GM19468 (cell line): ENCODE measurements at regions not wholly inside any gene's neighbourhood (a gene's known extent, or its start where the extent isn't known, plus 50 kb on each side); places are given as distances from the start of the nearest gene placed in this dataset.

Experiments used
- ATAC-seq: cut with Tn5 transposase; IDR thresholded peaks from one replicate; pipeline ENCODE4 v1.9.1; 2021; ENCODE audit warnings: mild to moderate bottlenecking, moderate library complexity, moderate number of reproducible peaks; ENCODE audit not compliant: unreplicated experiment; ENCODE audit errors: extremely low read depth

GRCh38 chr22:47486569-47487312 lies 724.3 kb downstream of the TBC1D22A start:
- no peak for ATAC-seq

DNA sequence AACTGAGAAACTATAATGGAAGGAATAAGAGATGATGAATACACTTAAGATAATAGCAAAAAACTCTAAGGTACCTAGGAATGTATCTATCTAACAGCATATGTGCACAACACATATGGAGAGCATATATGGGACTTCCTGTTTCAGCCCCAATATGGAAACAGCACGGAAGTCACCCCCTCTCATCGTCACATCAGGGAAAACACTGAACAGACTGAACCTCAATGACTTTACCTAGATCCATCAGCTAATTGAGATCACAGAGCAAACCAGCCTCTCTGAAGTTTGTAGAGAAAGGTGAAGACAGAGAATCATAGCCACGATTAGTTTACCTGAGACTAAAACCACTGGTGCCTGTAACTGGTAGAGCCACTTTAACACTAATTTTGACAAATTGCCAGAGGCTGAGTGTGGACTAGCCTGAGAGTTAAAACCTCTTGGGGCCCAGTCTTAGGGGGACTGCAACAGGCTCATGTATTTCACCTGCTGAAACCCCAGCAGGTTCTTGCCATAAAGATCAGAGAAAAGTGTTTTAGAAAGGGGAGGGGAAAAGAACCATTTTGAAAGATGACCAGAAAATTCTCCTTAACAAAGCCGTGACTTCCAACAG lies 722.6 kb downstream of the TBC1D22A start:
- no peak for ATAC-seq

DNA sequence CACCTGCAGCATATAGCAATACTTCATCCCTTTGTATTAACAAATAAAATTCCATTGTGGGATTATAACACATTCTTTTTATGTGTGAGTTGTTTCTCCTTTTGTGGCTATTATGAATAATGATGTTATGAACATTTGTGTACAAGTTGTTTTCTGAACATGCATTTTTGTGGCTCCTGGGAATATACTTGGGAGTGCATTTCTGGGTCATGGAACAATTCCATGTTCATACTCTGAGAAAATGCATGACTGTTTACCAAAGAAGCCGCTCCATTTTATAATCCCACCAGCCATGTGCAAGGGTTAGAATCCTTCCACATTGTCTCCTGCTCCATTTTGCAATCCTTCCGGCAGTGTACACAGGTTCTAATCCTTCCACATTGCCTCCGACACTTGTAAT lies 713.8 kb downstream of the TBC1D22A start:
- no peak for ATAC-seq

GRCh38 chr22:47474895-47475294 lies 712.4 kb downstream of the TBC1D22A start:
- ATAC-seq: no peak

GRCh38 chr22:47474464-47474863 lies 712.0 kb downstream of the TBC1D22A start:
- no peak for ATAC-seq

- ATAC-seq: no peak
Observed at GRCh38 chr22:47472636-47473035, 710.2 kb downstream of the TBC1D22A start.

DNA sequence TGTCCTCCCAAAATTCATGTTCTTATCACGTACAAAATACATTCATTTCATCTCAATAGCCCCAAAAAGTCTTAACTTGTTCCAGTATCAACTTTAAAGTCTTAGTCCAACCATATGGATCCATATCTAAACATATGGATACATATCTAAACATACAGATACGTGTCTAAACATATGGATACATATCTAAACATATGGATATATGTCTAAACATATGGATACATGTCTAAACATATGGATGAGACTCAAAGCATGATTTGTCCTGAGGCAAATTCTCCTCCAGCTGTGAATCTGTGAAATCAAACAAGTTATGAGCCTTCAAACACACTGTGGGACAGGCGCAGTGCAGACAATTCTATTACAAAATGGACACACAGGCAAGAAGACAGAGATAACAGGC lies 709.0 kb downstream of the TBC1D22A start:
- no peak for ATAC-seq

DNA sequence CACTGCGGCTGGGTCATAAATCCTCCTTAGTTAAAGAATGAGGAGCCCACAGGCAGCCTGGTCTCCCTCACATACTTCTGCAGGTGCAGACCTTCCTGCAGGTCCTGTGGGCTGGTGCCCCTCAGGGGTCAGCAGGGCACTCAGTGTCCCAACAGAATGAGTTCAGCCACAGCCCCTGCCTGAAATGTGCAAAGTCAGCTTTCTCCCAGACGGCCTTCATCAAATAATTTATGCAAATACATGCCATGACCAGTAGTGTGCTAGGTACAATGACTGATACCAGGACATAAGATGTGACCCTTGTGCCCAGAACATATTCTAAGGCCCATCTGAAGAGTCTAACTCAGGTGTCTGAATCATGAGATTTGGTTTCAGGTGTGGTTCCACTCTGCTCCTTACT lies 703.4 kb downstream of the TBC1D22A start:
- ATAC-seq: no peak

- ATAC-seq: no peak
Observed at GRCh38 chr22:47465222-47465621, 702.8 kb downstream of the TBC1D22A start.

DNA sequence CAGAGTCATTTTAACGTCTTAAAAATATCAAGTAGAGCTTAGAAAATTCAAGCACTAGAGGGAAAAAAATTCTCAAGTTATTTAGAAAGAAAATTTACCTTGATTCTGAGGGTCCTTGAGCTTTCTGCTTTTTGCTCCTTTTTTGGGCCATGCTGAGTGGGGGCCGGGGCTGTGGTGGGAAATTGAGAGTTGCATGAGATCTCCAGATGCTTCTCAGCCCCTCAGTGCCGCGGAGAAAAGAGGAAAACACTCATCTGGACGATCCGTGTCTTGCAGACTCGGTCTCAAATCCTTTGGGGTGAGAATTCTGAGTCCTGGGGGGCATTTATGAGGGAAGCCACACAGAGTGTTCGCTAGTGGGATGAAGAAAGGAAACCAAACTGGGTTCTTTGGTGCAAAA lies 700.8 kb downstream of the TBC1D22A start:
- no peak for ATAC-seq

GRCh38 chr22:47460861-47461260 lies 698.4 kb downstream of the TBC1D22A start:
- no peak for ATAC-seq

DNA sequence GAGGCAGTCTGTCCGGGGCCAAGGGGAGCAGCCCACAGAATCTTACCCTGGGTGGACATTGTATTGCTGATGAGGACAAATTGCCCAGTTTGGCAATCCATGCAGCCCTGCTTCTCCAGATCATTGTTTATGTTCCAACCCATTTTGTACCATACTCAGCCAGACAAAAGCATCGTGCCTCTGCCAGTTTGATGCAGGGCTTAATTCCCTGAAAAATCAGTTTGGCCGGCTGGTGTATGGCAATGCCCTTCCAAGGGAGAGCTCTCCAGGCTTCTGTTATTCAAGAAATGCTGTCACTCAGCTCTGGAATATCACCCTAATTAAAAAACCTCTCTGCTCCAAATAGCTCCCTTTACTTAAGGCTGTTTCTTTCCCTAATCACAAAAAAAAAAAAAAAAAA lies 697.7 kb downstream of the TBC1D22A start:
- no peak for ATAC-seq

DNA sequence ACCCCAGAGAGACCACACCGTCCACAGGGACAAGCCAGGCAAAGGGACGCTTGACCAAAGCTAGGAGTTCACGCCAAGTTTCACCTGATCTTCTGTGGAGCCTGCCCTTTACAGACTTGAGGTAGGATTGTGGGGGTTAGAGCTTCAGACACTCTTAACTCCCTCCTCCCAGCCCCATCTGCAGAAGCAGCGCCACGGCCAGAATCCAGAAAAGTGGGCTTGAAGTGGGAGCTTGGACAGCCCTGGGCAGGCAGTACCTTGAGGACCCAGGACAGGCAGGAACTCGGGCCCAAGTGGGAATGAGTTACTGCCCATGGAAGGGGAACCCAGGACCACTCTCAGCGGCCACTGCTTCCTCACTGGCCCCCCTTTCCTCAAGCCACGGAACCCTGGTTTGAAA lies 695.9 kb downstream of the TBC1D22A start:
- ATAC-seq: no peak

DNA sequence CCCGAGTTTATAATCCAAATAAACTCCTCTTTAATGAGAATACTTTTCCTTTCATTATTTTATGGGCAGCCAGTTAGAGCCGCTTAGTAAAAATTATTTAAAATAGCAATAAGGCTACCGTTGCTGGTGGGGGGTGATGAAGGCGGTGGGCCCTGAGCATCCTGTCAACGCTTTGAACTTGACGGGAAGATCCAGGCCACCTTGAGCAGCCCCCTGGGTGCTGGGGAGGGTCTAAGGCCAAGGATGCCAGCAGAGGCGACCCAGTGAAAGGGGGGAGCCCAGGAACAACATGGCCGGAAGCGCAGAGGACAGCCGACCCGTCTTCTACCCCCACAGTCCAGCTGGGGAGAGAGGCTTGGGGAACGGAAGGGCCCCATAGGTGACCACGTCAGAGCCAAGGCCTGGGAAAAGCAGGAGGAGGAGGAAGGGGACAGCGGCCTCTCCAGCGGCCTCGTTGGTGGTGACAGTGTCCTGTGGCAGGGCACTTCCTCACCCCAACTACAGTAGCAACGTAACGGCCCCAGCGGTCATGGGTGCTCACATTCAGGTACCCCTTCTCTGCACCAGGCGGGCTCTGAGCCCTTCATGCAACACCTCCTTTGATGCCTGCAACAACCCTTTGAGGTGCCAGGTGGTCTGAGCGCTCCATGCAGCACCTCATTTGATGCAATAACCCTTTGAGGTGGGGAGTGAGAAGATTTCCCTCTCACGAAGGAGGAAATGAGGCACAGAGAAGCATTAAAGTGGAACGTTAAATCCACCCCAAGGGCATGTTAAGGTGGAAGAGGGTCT lies 695.3 kb downstream of the TBC1D22A start:
- no peak for ATAC-seq

GRCh38 chr22:47457021-47457420 lies 694.6 kb downstream of the TBC1D22A start:
- no peak for ATAC-seq

DNA sequence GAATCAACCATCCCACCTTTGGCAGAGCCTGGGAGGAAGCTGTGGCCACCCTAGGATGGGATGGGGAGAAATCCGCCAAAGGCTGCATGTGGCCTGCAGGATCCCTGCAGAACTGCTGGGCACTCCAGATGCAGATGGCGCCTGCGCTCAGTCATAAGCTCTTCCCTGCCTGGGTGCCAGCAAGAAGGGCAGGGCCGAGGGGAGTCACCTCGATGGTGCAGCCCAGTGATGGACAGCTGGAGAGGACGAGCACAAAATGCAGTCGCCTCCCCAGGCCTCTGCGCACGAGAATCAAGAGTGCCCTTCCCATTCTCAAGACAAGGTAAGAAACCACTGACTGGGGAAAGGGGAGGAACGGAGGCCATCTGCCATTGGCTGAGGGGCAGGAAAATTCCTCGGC lies 693.6 kb downstream of the TBC1D22A start:
- ATAC-seq: no peak

DNA sequence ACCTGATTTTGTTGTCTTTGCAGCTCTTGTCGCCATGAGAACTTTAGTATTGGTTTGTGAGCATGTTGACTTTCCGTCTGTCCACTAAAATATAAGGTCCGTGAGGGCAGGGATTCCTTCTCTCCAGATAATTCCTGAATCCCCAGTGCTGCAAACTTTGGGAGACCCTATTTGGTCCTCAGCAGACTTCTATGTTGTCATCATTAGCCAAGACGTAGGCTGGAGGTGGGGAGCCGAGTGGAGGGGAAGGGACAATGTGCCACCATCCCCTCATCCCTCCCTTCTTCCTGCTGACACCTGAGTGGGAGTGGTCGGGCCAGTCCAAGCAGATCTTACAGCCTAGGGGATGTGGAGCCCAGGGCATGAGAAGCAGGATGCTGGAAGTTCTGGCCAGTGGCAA lies 690.6 kb downstream of the TBC1D22A start:
- ATAC-seq: no peak

- ATAC-seq: no peak
Observed at GRCh38 chr22:47452184-47452583, 689.7 kb downstream of the TBC1D22A start.

GRCh38 chr22:47450876-47451475 lies 688.5 kb downstream of the TBC1D22A start:
- ATAC-seq: no peak

- ATAC-seq: no peak
Observed at GRCh38 chr22:47449508-47450270, 687.2 kb downstream of the TBC1D22A start.
